DND-41 (cell line): ENCODE measurements at regions not wholly inside any gene's neighbourhood (a gene's known extent, or its start where the extent isn't known, plus 50 kb on each side); places are given as distances from the start of the nearest gene placed in this dataset.
"Not testable (repeated sequence)": the region's sequence is repeated elsewhere in the genome, so short reads cannot be mapped to it uniquely, and the experiment has no call there.

Experiments used
- ATAC-seq: fragments of 200-7000 bp; cut with Tn5 transposase; 3 replicates; pipeline ENCODE4 v1.9.1; 2021; ENCODE audit warnings: low read depth; ENCODE audit not compliant: insufficient read depth
- DNase-seq: peaks from one replicate; pipeline ENCODE4 v3.0.0-alpha.2; 2020
- H2AFZ ChIP-seq: 2 replicates; pipeline ENCODE4 v1.6.0; 2012; ENCODE audit warnings: low read depth, low read length
- H3K27ac ChIP-seq: 2 replicates; pipeline ENCODE4 v1.5.1; 2012; ENCODE audit warnings: low read length, inconsistent platforms
- H3K27me3 ChIP-seq: fragments of 200-600 bp; sonication (generic); 2 replicates; pipeline ENCODE4 v1.6.0; 2012; ENCODE audit warnings: low read length, mild to moderate bottlenecking, inconsistent platforms; ENCODE audit not compliant: insufficient read depth, poor library complexity
- H3K36me3 ChIP-seq: 2 replicates; pipeline ENCODE4 v1.5.1; 2012; ENCODE audit warnings: low read length, inconsistent platforms; ENCODE audit not compliant: insufficient read depth
- H3K4me1 ChIP-seq: 2 replicates; pipeline ENCODE4 v1.5.1; 2012; ENCODE audit warnings: mild to moderate bottlenecking, low read length; ENCODE audit not compliant: insufficient read depth
- H3K4me2 ChIP-seq: 2 replicates; pipeline ENCODE4 v1.6.0; 2012; ENCODE audit warnings: mild to moderate bottlenecking, moderate library complexity, low read length, inconsistent platforms; ENCODE audit not compliant: insufficient read depth
- H3K4me3 ChIP-seq, 2 experiments: fragments of 200-600 bp in 1 of 2; shearing (Covaris generic) in 1 of 2; 2 replicates each; pipeline ENCODE4 v1.5.1; 2012 to 2016; ENCODE audit warnings: inconsistent platforms in 2 of 2, low read length in 2 of 2, mild to moderate bottlenecking in 2 of 2, low read depth in 1 of 2, moderate library complexity in 1 of 2
- H3K79me2 ChIP-seq: 2 replicates; pipeline ENCODE4 v1.6.0; 2012; ENCODE audit warnings: low read length, inconsistent platforms; ENCODE audit not compliant: insufficient read depth
- H3K9ac ChIP-seq: 2 replicates; pipeline ENCODE4 v1.6.0; 2012; ENCODE audit warnings: low read depth, mild to moderate bottlenecking, inconsistent platforms, low read length, moderate library complexity
- H3K9me3 ChIP-seq: 2 replicates; pipeline ENCODE4 v1.5.1; 2012; ENCODE audit warnings: low read length, moderate library complexity, mild to moderate bottlenecking, inconsistent platforms; ENCODE audit not compliant: insufficient read depth, severe bottlenecking
- H4K20me1 ChIP-seq: 2 replicates; pipeline ENCODE4 v1.6.0; 2012; ENCODE audit warnings: low read length; ENCODE audit not compliant: insufficient read depth
- CTCF ChIP-seq: IDR thresholded peaks from 2 replicates; pipeline ENCODE4 v1.5.1; 2012; ENCODE audit warnings: borderline replicate concordance, low read length, moderate library complexity, mild to moderate bottlenecking; ENCODE audit not compliant: poor library complexity, severe bottlenecking; ENCODE audit errors: extremely low read depth
- EZH2 ChIP-seq: IDR thresholded peaks from 3 replicates; pipeline ENCODE4 v1.6.1; 2012; ENCODE audit warnings: borderline replicate concordance, low read depth, mild to moderate bottlenecking, moderate library complexity, low read length, inconsistent platforms; ENCODE audit not compliant: severe bottlenecking

DNA sequence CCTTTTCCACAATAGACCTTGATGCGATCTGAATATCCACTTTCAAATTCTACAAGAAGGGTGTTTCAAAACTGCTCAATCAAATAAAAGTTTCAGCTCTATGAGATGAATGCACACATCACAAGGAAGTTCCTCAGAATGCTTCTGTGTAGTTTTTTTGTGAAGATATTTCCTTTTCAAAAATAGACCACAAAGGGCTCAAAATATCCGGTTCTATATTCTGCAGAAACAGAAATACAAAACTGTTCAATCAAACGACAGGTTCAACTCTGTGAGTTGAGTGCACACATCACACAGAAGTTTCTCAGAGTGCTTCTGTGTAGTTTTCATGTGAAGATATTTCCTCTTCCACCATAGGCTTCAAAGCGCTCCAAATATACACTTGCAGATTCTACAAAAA is 293.9 kb upstream of the DEFB115 start:
- DNase-seq, result no peak
- Histone ChIP-seq H3K36me3 (no peaks in the 10 kb centered on the region), H3K9me3 (peaks cover 16% of the 10 kb centered on the region), H3K9ac (no peak overlapping the region), H3K27ac (peak overlapping the region; percentile 59), H3K79me2 (no peaks in the 10 kb centered on the region), H3K4me2 (no peak overlapping the region), H3K27me3 (no peaks in the 10 kb centered on the region), H3K4me3 (no peak overlapping the region), H2AFZ (no peak overlapping the region), H4K20me1 (no peaks in the 10 kb centered on the region), H3K4me1 (peaks cover 46% of the 10 kb centered on the region)
- TF ChIP-seq CTCF (no peak), EZH2 (no peak)
- ATAC-seq, result peak; percentile 13; the same call in 1 of the 3 replicates

DNA sequence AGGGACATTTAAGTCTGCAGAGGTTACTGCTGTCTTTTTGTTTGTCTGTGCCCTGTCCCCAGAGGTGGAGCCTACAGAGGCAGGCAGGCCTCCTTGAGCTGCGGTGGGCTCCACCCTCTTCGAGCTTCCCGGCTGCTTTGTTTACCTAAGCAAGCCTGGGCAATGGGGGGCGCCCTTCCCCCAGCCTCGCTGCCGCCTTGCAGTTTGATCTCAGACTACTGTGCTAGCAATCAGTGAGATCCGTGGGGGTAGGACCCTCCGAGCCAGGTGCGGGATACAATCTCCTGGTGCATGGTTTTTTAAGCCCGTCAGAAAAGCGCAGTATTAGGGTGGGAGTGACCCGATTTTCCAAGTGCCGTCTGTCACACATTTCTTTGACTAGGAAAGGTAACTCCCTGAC is 281.6 kb upstream of the DEFB115 start:
- H3K4me3 ChIP-seq, H3K4me1 ChIP-seq, H3K79me2 ChIP-seq, H3K27ac ChIP-seq, ATAC-seq, DNase-seq, H3K9ac ChIP-seq, H2AFZ ChIP-seq, H3K36me3 ChIP-seq, H3K27me3 ChIP-seq, H3K9me3 ChIP-seq, H3K4me2 ChIP-seq, H4K20me1 ChIP-seq: not testable (repeated sequence)

DNA sequence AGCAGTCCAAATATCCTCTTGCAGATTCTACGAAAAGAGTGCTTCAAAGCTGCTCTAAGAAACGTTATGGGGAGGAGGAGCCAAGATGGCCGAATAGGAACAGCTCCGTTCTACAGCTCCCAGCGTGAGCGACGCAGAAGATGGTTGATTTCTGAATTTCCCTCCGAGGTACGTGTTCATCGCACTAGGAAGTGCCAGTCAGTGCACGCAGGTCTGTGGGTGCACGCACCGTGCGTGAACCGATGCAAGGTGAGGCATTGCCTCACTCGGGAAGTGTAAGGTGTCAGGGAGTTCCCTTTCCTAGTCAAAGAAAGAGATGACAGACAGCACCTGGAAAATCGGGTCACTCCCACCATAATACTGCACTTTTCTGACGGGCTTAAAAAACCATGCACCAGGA is 272.1 kb upstream of the DEFB115 start:
- DNase-seq, result no peak
- H3K9ac ChIP-seq, result no peak overlapping the region
- no peaks in the 10 kb centered on the region for H3K4me1 ChIP-seq
- no peak overlapping the region for H3K4me3 ChIP-seq
- H3K27ac ChIP-seq, result no peak overlapping the region
- H3K4me2 ChIP-seq, result no peak overlapping the region
- H3K36me3 ChIP-seq, result no peaks in the 10 kb centered on the region
- TF ChIP-seq CTCF (no peak), EZH2 (no peak)
- no peaks in the 10 kb centered on the region for H3K9me3 ChIP-seq
- H3K79me2 ChIP-seq, result no peaks in the 10 kb centered on the region
- no peak for ATAC-seq
- H2AFZ ChIP-seq, result no peak overlapping the region
- no peaks in the 10 kb centered on the region for H4K20me1 ChIP-seq
- H3K27me3 ChIP-seq, result no peaks in the 10 kb centered on the region
